ENCODE measurements at regions not wholly inside any gene's neighbourhood (a gene's known extent, or its start where the extent isn't known, plus 50 kb on each side); places are given as distances from the start of the nearest gene placed in this dataset.

- Histone ChIP-seq H3K4me1 (no peaks in the 10 kb centered on the region), H3K4me3 (no peak overlapping the region), H3K36me3 (no peaks in the 10 kb centered on the region), H3K27ac (no peak overlapping the region), H3K27me3 (no peaks in the 10 kb centered on the region), H3K9me3 (no peaks in the 10 kb centered on the region)
- TF ChIP-seq EP300 (IDR thresholded peaks at IDR 0.05): no peak
- TF ChIP-seq POLR2AphosphoS5 (IDR thresholded peaks at IDR 0.05): no peak
- TF ChIP-seq CTCF (IDR thresholded peaks at IDR 0.05): no peak
- no peak for TF ChIP-seq POLR2A (IDR thresholded peaks at IDR 0.05)
- WGBS: 79% methylated on average over 4 of the region's 4 CpGs
- no peak for DNase-seq (ENCODE audit: low spot score in 2 of 2)
Observed at GRCh38 chr10:65550761-65551160, 1375.1 kb upstream of the LRRTM3 start.

- no peaks in the 10 kb centered on the region for H3K36me3 ChIP-seq
- no peaks in the 10 kb centered on the region for H3K4me1 ChIP-seq
- no peaks in the 10 kb centered on the region for H3K9me3 ChIP-seq
- DNase-seq (ENCODE audit: low spot score in 2 of 2): no peak
- H3K27me3 ChIP-seq: no peaks in the 10 kb centered on the region
- no peak overlapping the region for H3K27ac ChIP-seq
- no peak for TF ChIP-seq POLR2AphosphoS5 (IDR thresholded peaks at IDR 0.05)
- TF ChIP-seq POLR2A (IDR thresholded peaks at IDR 0.05): no peak
- TF ChIP-seq CTCF (IDR thresholded peaks at IDR 0.05): no peak
- no peak for TF ChIP-seq EP300 (IDR thresholded peaks at IDR 0.05)
- WGBS: 79% methylated on average over 5 of the region's 5 CpGs
- no peak overlapping the region for H3K4me3 ChIP-seq
Observed at GRCh38 chr10:65555192-65555591, 1370.6 kb upstream of the LRRTM3 start.

GRCh38 chr10:65556006-65556405 is 1369.8 kb upstream of the LRRTM3 start:
- Histone ChIP-seq H3K36me3 (no peaks in the 10 kb centered on the region), H3K27me3 (no peaks in the 10 kb centered on the region), H3K4me1 (no peaks in the 10 kb centered on the region), H3K4me3 (no peak overlapping the region), H3K27ac (no peak overlapping the region), H3K9me3 (no peaks in the 10 kb centered on the region)
- no peak for DNase-seq (ENCODE audit: low spot score in 2 of 2)
- TF ChIP-seq CTCF (IDR thresholded peaks at IDR 0.05) (no peak), POLR2A (IDR thresholded peaks at IDR 0.05) (no peak), POLR2AphosphoS5 (IDR thresholded peaks at IDR 0.05) (no peak), EP300 (IDR thresholded peaks at IDR 0.05) (no peak)
- 93% methylated on average over 5 of the region's 5 CpGs for WGBS

- Histone ChIP-seq H3K4me1 (no peaks in the 10 kb centered on the region), H3K27me3 (no peaks in the 10 kb centered on the region), H3K9me3 (no peaks in the 10 kb centered on the region), H3K27ac (no peak overlapping the region), H3K4me3 (no peak overlapping the region), H3K36me3 (no peaks in the 10 kb centered on the region)
- no peak for TF ChIP-seq EP300 (IDR thresholded peaks at IDR 0.05)
- no peak for TF ChIP-seq POLR2AphosphoS5 (IDR thresholded peaks at IDR 0.05)
- TF ChIP-seq CTCF (IDR thresholded peaks at IDR 0.05): no peak
- TF ChIP-seq POLR2A (IDR thresholded peaks at IDR 0.05): no peak
- DNase-seq (ENCODE audit: low spot score in 2 of 2): no peak
- 76% methylated on average over 2 of the region's 2 CpGs for WGBS
Observed at GRCh38 chr10:65559369-65559768, 1366.5 kb upstream of the LRRTM3 start.

GRCh38 chr10:65565246-65565645 is 1360.6 kb upstream of the LRRTM3 start:
- Histone ChIP-seq H3K27ac (no peak overlapping the region), H3K27me3 (no peaks in the 10 kb centered on the region), H3K4me1 (no peaks in the 10 kb centered on the region), H3K9me3 (no peaks in the 10 kb centered on the region), H3K4me3 (no peak overlapping the region), H3K36me3 (no peaks in the 10 kb centered on the region)
- WGBS: 85% methylated on average over 1 of the region's 1 CpG
- no peak for DNase-seq (ENCODE audit: low spot score in 2 of 2)
- TF ChIP-seq POLR2AphosphoS5 (IDR thresholded peaks at IDR 0.05): no peak
- TF ChIP-seq POLR2A (IDR thresholded peaks at IDR 0.05): no peak
- no peak for TF ChIP-seq EP300 (IDR thresholded peaks at IDR 0.05)
- no peak for TF ChIP-seq CTCF (IDR thresholded peaks at IDR 0.05)
